ENCODE measurements at regions not wholly inside any gene's neighbourhood (a gene's known extent, or its start where the extent isn't known, plus 50 kb on each side); places are given as distances from the start of the nearest gene placed in this dataset.

GRCh38 chr3:152084441-152085158 lies 184.1 kb upstream of the MBNL1 start:
- TF ChIP-seq CTCF (conservative IDR thresholded peaks at IDR 0.05; ENCODE audit: low read depth, low read length): no peak

GRCh38 chr3:152087153-152087552 lies 181.6 kb upstream of the MBNL1 start:
- no peak overlapping the region for H2AFZ ChIP-seq (ENCODE audit: low read depth)
- H3K36me3 ChIP-seq (ENCODE audit: insufficient read depth): no peaks in the 10 kb centered on the region
- no peak overlapping the region for H3K4me3 ChIP-seq (IDR thresholded peaks at IDR 0.05; ENCODE audit: insufficient read depth, low read depth, low read length)
- no peak for TF ChIP-seq CTCF (conservative IDR thresholded peaks at IDR 0.05; ENCODE audit: low read depth, low read length)
- no peaks in the 10 kb centered on the region for H3K79me2 ChIP-seq (ENCODE audit: insufficient read depth, low read depth)
- no peak overlapping the region for H3K27ac ChIP-seq
- no peaks in the 10 kb centered on the region for H4K20me1 ChIP-seq (ENCODE audit: insufficient read depth)
- no peak overlapping the region for H3K9ac ChIP-seq
- no peaks in the 10 kb centered on the region for H3K27me3 ChIP-seq (ENCODE audit: insufficient read depth, low read depth)
- H3K4me1 ChIP-seq (ENCODE audit: low read depth, poor library complexity, severe bottlenecking): no peaks in the 10 kb centered on the region
- H3K4me2 ChIP-seq: no peak overlapping the region

More at GRCh38 chr3:152084441-152085158, 184.1 kb upstream of the MBNL1 start:
- Histone ChIP-seq H3K27me3 (ENCODE audit: insufficient read depth, low read depth) (no peaks in the 10 kb centered on the region), H3K27ac (no peak overlapping the region), H2AFZ (ENCODE audit: low read depth) (no peak overlapping the region), H3K4me2 (no peak overlapping the region), H3K4me3 (IDR thresholded peaks at IDR 0.05; ENCODE audit: insufficient read depth, low read depth, low read length) (no peak overlapping the region), H3K36me3 (ENCODE audit: insufficient read depth) (no peaks in the 10 kb centered on the region), H3K9ac (no peak overlapping the region), H3K79me2 (ENCODE audit: insufficient read depth, low read depth) (no peaks in the 10 kb centered on the region), H4K20me1 (ENCODE audit: insufficient read depth) (no peaks in the 10 kb centered on the region), H3K4me1 (ENCODE audit: low read depth, poor library complexity, severe bottlenecking) (no peaks in the 10 kb centered on the region)

- Histone ChIP-seq H3K36me3 (ENCODE audit: insufficient read depth) (no peaks in the 10 kb centered on the region), H3K9ac (no peak overlapping the region), H3K4me3 (IDR thresholded peaks at IDR 0.05; ENCODE audit: insufficient read depth, low read depth, low read length) (no peak overlapping the region), H4K20me1 (ENCODE audit: insufficient read depth) (no peaks in the 10 kb centered on the region), H3K27ac (no peak overlapping the region), H3K4me2 (no peak overlapping the region), H3K79me2 (ENCODE audit: insufficient read depth, low read depth) (no peaks in the 10 kb centered on the region), H3K4me1 (ENCODE audit: low read depth, poor library complexity, severe bottlenecking) (no peaks in the 10 kb centered on the region), H3K27me3 (ENCODE audit: insufficient read depth, low read depth) (no peaks in the 10 kb centered on the region), H2AFZ (ENCODE audit: low read depth) (no peak overlapping the region)
- TF ChIP-seq CTCF (conservative IDR thresholded peaks at IDR 0.05; ENCODE audit: low read depth, low read length): no peak
Measured at GRCh38 chr3:152089528-152089927, 179.2 kb upstream of the MBNL1 start.

GRCh38 chr3:152091725-152092124 lies 177.0 kb upstream of the MBNL1 start:
- no peak overlapping the region for H3K4me3 ChIP-seq (IDR thresholded peaks at IDR 0.05; ENCODE audit: insufficient read depth, low read depth, low read length)
- H3K9ac ChIP-seq: no peak overlapping the region
- H3K4me1 ChIP-seq (ENCODE audit: low read depth, poor library complexity, severe bottlenecking): no peaks in the 10 kb centered on the region
- no peaks in the 10 kb centered on the region for H3K27me3 ChIP-seq (ENCODE audit: insufficient read depth, low read depth)
- no peaks in the 10 kb centered on the region for H4K20me1 ChIP-seq (ENCODE audit: insufficient read depth)
- H3K36me3 ChIP-seq (ENCODE audit: insufficient read depth): no peaks in the 10 kb centered on the region
- no peaks in the 10 kb centered on the region for H3K79me2 ChIP-seq (ENCODE audit: insufficient read depth, low read depth)
- no peak overlapping the region for H3K4me2 ChIP-seq
- TF ChIP-seq CTCF (conservative IDR thresholded peaks at IDR 0.05; ENCODE audit: low read depth, low read length): no peak
- H3K27ac ChIP-seq: no peak overlapping the region
- no peak overlapping the region for H2AFZ ChIP-seq (ENCODE audit: low read depth)

Data from KMS-11 (cell line).